H1 (cell line): ENCODE measurements at regions not wholly inside any gene's neighbourhood (a gene's known extent, or its start where the extent isn't known, plus 50 kb on each side); places are given as distances from the start of the nearest gene placed in this dataset.

ENCODE experiments used
- CTCF ChIA-PET: fragments of 300-600 bp; sonication (Branson Sonifier 250); formaldehyde crosslinking; loops from one replicate; lab custom pipeline; 2021; ENCODE audit not compliant: partially characterized antibody; lab: Charles Lee
- POLR2A ChIA-PET: fragments of 300-600 bp; sonication (Branson Sonifier 250); formaldehyde crosslinking; loops from one replicate; lab custom pipeline; 2021; ENCODE audit warnings: inconsistent platforms; ENCODE audit not compliant: partially characterized antibody; lab: Charles Lee
- DNase-seq, 2 experiments: peaks; one replicate each; pipeline versions ENCODE4 v3.0.0 to v3.0.0-alpha.2; 2010 to 2022; ENCODE audit warnings: low spot score in 2 of 2, low read depth in 1 of 2, mixed read lengths in 1 of 2
- FAIRE-seq: peaks from 2 replicates; lab custom pipeline; 2011; peaks lifted over from hg19 to GRCh38; lab: Jason Lieb, UNC
- H2AFZ ChIP-seq: 2 replicates; pipeline ENCODE4 v1.8.1; 2012; ENCODE audit warnings: low read length, inconsistent platforms
- H2AK5ac ChIP-seq: 2 replicates; pipeline ENCODE4 v1.6.1; 2013; ENCODE audit warnings: low read depth, low read length
- H2BK120ac ChIP-seq: replicated peaks from 2 replicates; pipeline ENCODE3; 2013; ENCODE audit warnings: low read depth, low read length, inconsistent platforms
- H2BK12ac ChIP-seq: 2 replicates; pipeline ENCODE4 v1.6.1; 2013; ENCODE audit warnings: low read depth, low read length
- H2BK15ac ChIP-seq: 2 replicates; pipeline ENCODE4 v1.6.1; 2013; ENCODE audit warnings: low read length
- H2BK20ac ChIP-seq: 2 replicates; pipeline ENCODE4 v1.6.1; 2013; ENCODE audit warnings: low read length
- H2BK5ac ChIP-seq: 2 replicates; pipeline ENCODE4 v1.6.1; 2013; ENCODE audit warnings: low read depth, low read length
- H3K14ac ChIP-seq: 2 replicates; pipeline ENCODE4 v1.6.1; 2013; ENCODE audit warnings: inconsistent platforms; ENCODE audit not compliant: insufficient read length
- H3K18ac ChIP-seq: 2 replicates; pipeline ENCODE4 v1.6.1; 2013; ENCODE audit warnings: low read length; ENCODE audit errors: extremely low read depth
- H3K23ac ChIP-seq: 2 replicates; pipeline ENCODE4 v1.6.1; 2013; ENCODE audit warnings: inconsistent platforms; ENCODE audit not compliant: insufficient read length
- H3K23me2 ChIP-seq: 2 replicates; pipeline ENCODE4 v1.6.1; 2013; ENCODE audit warnings: low read depth, low read length
- H3K27ac ChIP-seq: 2 replicates; pipeline ENCODE4 v1.6.1; 2011; ENCODE audit warnings: low read depth, low read length, inconsistent platforms
- H3K27me3 ChIP-seq, 4 experiments: replicated peaks in 1 of 4; 1 replicate in 1 of 4; 2 replicates in 3 of 4; pipeline versions ENCODE4 v1.6.1 to v1.8.1; 2011 to 2013; ENCODE audit warnings: low read length in 3 of 4, mild to moderate bottlenecking in 3 of 4, inconsistent platforms in 2 of 4, mixed read lengths in 2 of 4, moderate library complexity in 1 of 4; ENCODE audit not compliant: control insufficient read depth in 3 of 4, insufficient read depth in 3 of 4; ENCODE audit errors: extremely low read depth in 1 of 4
- H3K36me3 ChIP-seq, 4 experiments: 2 replicates each; pipeline versions ENCODE4 v1.6.1 to v1.8.1; 2011 to 2013; ENCODE audit warnings: mild to moderate bottlenecking in 4 of 4, low read length in 3 of 4, moderate library complexity in 2 of 4, control low read depth in 1 of 4, inconsistent platforms in 1 of 4; ENCODE audit not compliant: insufficient read depth in 4 of 4, control insufficient read depth in 2 of 4
- H3K4ac ChIP-seq: replicated peaks from 2 replicates; pipeline ENCODE3; 2013; ENCODE audit warnings: low read length, low read depth, mixed read lengths, inconsistent platforms; ENCODE audit not compliant: insufficient read length
- H3K4me1 ChIP-seq, 4 experiments: replicated peaks in 1 of 4; 1 replicate in 1 of 4; 2 replicates in 3 of 4; pipeline versions ENCODE4 v1.6.1 to v1.8.1; 2011 to 2013; ENCODE audit warnings: low read length in 3 of 4, inconsistent platforms in 2 of 4, mixed read lengths in 1 of 4; ENCODE audit not compliant: insufficient read depth in 4 of 4, control insufficient read depth in 3 of 4
- H3K4me2 ChIP-seq, 2 experiments: 2 replicates each; pipeline versions ENCODE4 v1.6.1 to v1.8.1; 2011 to 2013; ENCODE audit warnings: low read depth in 2 of 2, low read length in 2 of 2, control low read depth in 1 of 2, inconsistent platforms in 1 of 2, mild to moderate bottlenecking in 1 of 2; ENCODE audit not compliant: insufficient read depth in 1 of 2
- H3K4me3 ChIP-seq, 4 experiments: fragments of 200-600, 300-600 bp in 1 of 4; sonication (generic), shearing (Covaris generic), sonication (Bioruptor Twin) in 1 of 4; 2 replicates each; pipeline versions ENCODE4 v1.5.1 to v1.8.1; 2011 to 2016; ENCODE audit warnings: low read length in 4 of 4, low read depth in 3 of 4, control low read depth in 2 of 4, inconsistent platforms in 2 of 4, mild to moderate bottlenecking in 2 of 4, mixed read lengths in 1 of 4, moderate library complexity in 1 of 4; ENCODE audit not compliant: insufficient read depth in 2 of 4; ENCODE audit errors: extremely low read depth in 1 of 4
- H3K56ac ChIP-seq: replicated peaks from 2 replicates; pipeline ENCODE3; 2013; ENCODE audit warnings: low read depth, mild to moderate bottlenecking, mixed read lengths, low read length, inconsistent platforms; ENCODE audit not compliant: insufficient read length
- H3K79me1 ChIP-seq: 2 replicates; pipeline ENCODE4 v1.6.1; 2013; ENCODE audit warnings: low read depth, low read length, control low read depth
- H3K79me2 ChIP-seq, 2 experiments: 2 replicates each; pipeline versions ENCODE4 v1.6.1 to v1.8.1; 2012 to 2013; ENCODE audit warnings: low read length in 2 of 2, mild to moderate bottlenecking in 2 of 2, inconsistent platforms in 1 of 2; ENCODE audit not compliant: insufficient read depth in 2 of 2, control insufficient read depth in 1 of 2
- H3K9ac ChIP-seq, 4 experiments: replicated peaks in 1 of 4; 1 replicate in 1 of 4; 2 replicates in 3 of 4; pipeline versions ENCODE4 v1.6.1 to v1.8.1; 2011 to 2013; ENCODE audit warnings: low read depth in 3 of 4, low read length in 3 of 4, control low read depth in 2 of 4, mild to moderate bottlenecking in 2 of 4, moderate library complexity in 2 of 4, inconsistent platforms in 1 of 4; ENCODE audit errors: extremely low read depth in 1 of 4
- H3K9me3 ChIP-seq, 2 experiments: 2 replicates each; pipeline versions ENCODE4 v1.6.1 to v1.8.1; 2012 to 2013; ENCODE audit warnings: mild to moderate bottlenecking in 2 of 2, moderate library complexity in 2 of 2, control low read depth in 1 of 2, inconsistent platforms in 1 of 2, low read depth in 1 of 2, low read length in 1 of 2, mixed read lengths in 1 of 2; ENCODE audit not compliant: insufficient read depth in 2 of 2
- H4K20me1 ChIP-seq, 2 experiments: replicated peaks in 1 of 2; 2 replicates each; pipeline versions ENCODE3 to v1.8.1; 2011 to 2013; ENCODE audit warnings: inconsistent platforms in 2 of 2, low read length in 2 of 2, mild to moderate bottlenecking in 1 of 2; ENCODE audit not compliant: insufficient read depth in 2 of 2, control insufficient read depth in 1 of 2
- H4K5ac ChIP-seq: 2 replicates; pipeline ENCODE4 v1.6.1; 2013; ENCODE audit warnings: low read length, low read depth, mixed read lengths, inconsistent platforms; ENCODE audit not compliant: insufficient read length
- H4K8ac ChIP-seq: 2 replicates; pipeline ENCODE4 v1.8.0; 2013; ENCODE audit warnings: mild to moderate bottlenecking, moderate library complexity, low read length, inconsistent platforms; ENCODE audit not compliant: insufficient read depth; ENCODE audit errors: extremely low read depth
- H4K91ac ChIP-seq: replicated peaks from 2 replicates; pipeline ENCODE3; 2013; ENCODE audit warnings: low read length, mixed read lengths, inconsistent platforms; ENCODE audit not compliant: insufficient read length
- CTCF ChIP-seq, 3 experiments: IDR thresholded peaks; 1 replicate in 2 of 3; 2 replicates in 1 of 3; pipeline versions ENCODE4 v1.5.1 to v1.6.1; 2011; ENCODE audit warnings: low read length in 3 of 3, mild to moderate bottlenecking in 3 of 3, inconsistent platforms in 2 of 3, low read depth in 1 of 3, moderate library complexity in 1 of 3; ENCODE audit not compliant: insufficient read depth in 1 of 3; ENCODE audit errors: control extremely low read depth in 1 of 3
- EP300 ChIP-seq, 2 experiments: IDR thresholded peaks; 1 replicate in 1 of 2; 2 replicates in 1 of 2; pipeline ENCODE4 v1.6.1; 2011 to 2012; ENCODE audit warnings: low read depth in 2 of 2, low read length in 2 of 2, mild to moderate bottlenecking in 2 of 2, borderline replicate concordance in 1 of 2, inconsistent platforms in 1 of 2, moderate library complexity in 1 of 2
- JUND ChIP-seq: IDR thresholded peaks from 2 replicates; pipeline ENCODE4 v1.6.1; 2011; ENCODE audit warnings: mild to moderate bottlenecking, improper control_type of control experiment, low read length
- RAD21 ChIP-seq, 2 experiments: IDR thresholded peaks in 1 of 2; conservative IDR thresholded peaks in 1 of 2; 2 replicates each; pipeline ENCODE4 v1.6.1; 2011; ENCODE audit warnings: low read depth in 2 of 2, low read length in 2 of 2, improper control_type of control experiment in 1 of 2, inconsistent platforms in 1 of 2, mild to moderate bottlenecking in 1 of 2, moderate library complexity in 1 of 2
- TCF12 ChIP-seq: IDR thresholded peaks from 2 replicates; pipeline ENCODE4 v1.6.1; 2011; ENCODE audit warnings: low read depth, mild to moderate bottlenecking, low read length
- YY1 ChIP-seq: IDR thresholded peaks from 2 replicates; pipeline ENCODE4 v1.6.1; 2011; ENCODE audit warnings: low read depth, mild to moderate bottlenecking, low read length
- WGBS, 2 experiments: shearing (Covaris generic) in 1 of 2; methylation state at CpG; one replicate each; pipeline versions ENCODE4 v1.1.6 to v1.1.7; 2013 to 2015; ENCODE audit warnings: low lambda C conversion rate in 2 of 2, mixed read lengths in 2 of 2, inconsistent platforms in 1 of 2, low coverage in 1 of 2, missing lambda C conversion rate in 1 of 2; ENCODE audit not compliant: insufficient replicate concordance in 2 of 2, insufficient coverage in 1 of 2, insufficient read length in 1 of 2; ENCODE audit errors: extremely low coverage in 1 of 2, missing lambda C conversion rate in 1 of 2; 5-methylcytosine and 5-hydroxymethylcytosine counted together
- TF ChIP-seq, protein P1 (sequence below): IDR thresholded peaks from 2 replicates; pipeline ENCODE4 v1.6.1; 2012; ENCODE audit warnings: inconsistent platforms

- H3K4me3 ChIP-seq: no peak overlapping the region
- DNase-seq: no peak
- CTCF ChIA-PET: no interaction called here
Observed at GRCh38 chr21:19275065-19275464, 871.5 kb upstream of the TMPRSS15 start.

More at GRCh38 chr21:19275065-19275464, 871.5 kb upstream of the TMPRSS15 start:
- Histone ChIP-seq H2AFZ (no peak overlapping the region), H3K23ac (no peak overlapping the region), H3K79me1 (no peaks in the 10 kb centered on the region), H2BK20ac (no peak overlapping the region), H4K20me1 (no peaks in the 10 kb centered on the region), H3K4me2 (no peak overlapping the region), H3K36me3 (no peaks in the 10 kb centered on the region), H3K27ac (no peak overlapping the region), H3K56ac (no peak overlapping the region), H4K8ac (no peak overlapping the region), H3K79me2 (no peaks in the 10 kb centered on the region), H2BK5ac (no peak overlapping the region), H3K18ac (no peak overlapping the region), H2BK120ac (no peak overlapping the region), H3K27me3 (no peaks in the 10 kb centered on the region), H2AK5ac (no peak overlapping the region)
- POLR2A ChIA-PET: no interaction called here
- WGBS, 2 experiments: 93% methylated on average over 2 of the region's 2 CpGs; no CpG with 5 or more reads in 1 of the 2 experiments
- TF ChIP-seq, protein P1, sequence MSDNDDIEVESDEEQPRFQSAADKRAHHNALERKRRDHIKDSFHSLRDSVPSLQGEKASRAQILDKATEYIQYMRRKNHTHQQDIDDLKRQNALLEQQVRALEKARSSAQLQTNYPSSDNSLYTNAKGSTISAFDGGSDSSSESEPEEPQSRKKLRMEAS: no peak
- TF ChIP-seq EP300 (IDR thresholded peaks at IDR 0.05; ENCODE audit: borderline replicate concordance in 1 of 2, low read depth in 2 of 2, low read length in 2 of 2): no peak
- TF ChIP-seq RAD21 (IDR thresholded peaks at IDR 0.05 in 1 of 2, conservative IDR thresholded peaks at IDR 0.05 in 1 of 2; ENCODE audit: low read depth in 2 of 2, low read length in 2 of 2): no peak
- no peak for TF ChIP-seq YY1
- TF ChIP-seq JUND: no peak
- TF ChIP-seq CTCF (IDR thresholded peaks at IDR 0.05; ENCODE audit: control extremely low read depth in 1 of 3, insufficient read depth in 1 of 3, low read depth in 1 of 3, low read length in 3 of 3): no peak
- no peak for TF ChIP-seq TCF12
- TF ChIP-seq, all 59 proteins: peak for 0
- Histone ChIP-seq H3K23me2 (no peaks in the 10 kb centered on the region), H3K9ac (no peak overlapping the region), H2BK15ac (no peak overlapping the region), H2BK12ac (no peak overlapping the region), H3K4me1 (no peaks in the 10 kb centered on the region), H3K9me3 (no peaks in the 10 kb centered on the region), H4K5ac (no peak overlapping the region), H3K14ac (no peak overlapping the region), H4K91ac (no peak overlapping the region), H3K4ac (no peak overlapping the region)
- no peak for FAIRE-seq
